Mucosa of descending colon (tissue), 3 donors: ENCODE measurements at regions not wholly inside any gene's neighbourhood (a gene's known extent, or its start where the extent isn't known, plus 50 kb on each side); places are given as distances from the start of the nearest gene placed in this dataset.

Source experiments
- ATAC-seq: fragments of 200-7000 bp; cut with Tn5 transposase; one replicate; pipeline ENCODE4 v1.9.1; 2020; ENCODE audit warnings: mild to moderate bottlenecking, moderate library complexity
- DNase-seq, 3 donors: peaks; one replicate each; pipeline ENCODE4 v3.0.0-alpha.2; 2020
- H3K36me3 ChIP-seq: fragments of 200-600 bp; one replicate; pipeline ENCODE4 v1.8.0; 2021; ENCODE audit warnings: low read depth, mild to moderate bottlenecking
- H3K4me1 ChIP-seq: fragments of 200-600 bp; one replicate; pipeline ENCODE4 v1.8.0; 2021; ENCODE audit warnings: low read depth, mild to moderate bottlenecking
- H3K4me3 ChIP-seq: fragments of 200-600 bp; one replicate; pipeline ENCODE4 v1.8.0; 2021; ENCODE audit warnings: mild to moderate bottlenecking
- H3K9me3 ChIP-seq: fragments of 200-600 bp; one replicate; pipeline ENCODE4 v1.8.0; 2021; ENCODE audit warnings: mild to moderate bottlenecking
- CTCF ChIP-seq: fragments of 200-600 bp; IDR thresholded peaks from one replicate; pipeline ENCODE4 v1.8.0; 2022; ENCODE audit warnings: antibody characterized with exemption, mild to moderate bottlenecking
- intact Hi-C, 2 donors: fragments of 100-400 bp; cut with DNase I in 1 of 2; cut with micrococcal nuclease in 1 of 2; formaldehyde crosslinking; loops; one replicate each; pipeline versions ENCODE4 v1.11.0 to v1.11.1; 2022; cut with DNase I, micrococcal nuclease
- donor health status: DM: no; HTN: no; CAD: no; lungs with moderate emphysema.
- donor health status: DM: no; HTN: no; CAD: no.
- donor health status: DM: no; HTN: yes; CAD: no.

GRCh38 chr11:134485316-134485715, 73.3 kb upstream of the B3GAT1 start:
- Histone ChIP-seq H3K36me3 (no peaks in the 10 kb centered on the region), H3K4me1 (no peaks in the 10 kb centered on the region), H3K4me3 (no peak overlapping the region), H3K9me3 (no peaks in the 10 kb centered on the region)
- ATAC-seq (no peak), DNase-seq (no peak)
- TF ChIP-seq CTCF = no peak
- intact Hi-C loops = no loop called here

- H3K4me1 ChIP-seq = no peaks in the 10 kb centered on the region
- ATAC-seq (peak; percentile 22), DNase-seq (no peak)
- no peak overlapping the region for H3K4me3 ChIP-seq
- TF ChIP-seq CTCF = no peak
- intact Hi-C loops = no loop called here
- H3K36me3 ChIP-seq = no peaks in the 10 kb centered on the region
- no peaks in the 10 kb centered on the region for H3K9me3 ChIP-seq
These were observed 71.8 kb upstream of the B3GAT1 start for GRCh38 chr11:134483857-134484256.

- TF ChIP-seq CTCF = no peak
- intact Hi-C loops = no loop called here
- ATAC-seq (no peak), DNase-seq (no peak)
- Histone ChIP-seq H3K9me3 (no peaks in the 10 kb centered on the region), H3K4me3 (no peak overlapping the region), H3K4me1 (no peaks in the 10 kb centered on the region), H3K36me3 (no peaks in the 10 kb centered on the region)
These were observed 71.2 kb upstream of the B3GAT1 start for GRCh38 chr11:134483291-134483690.

GRCh38 chr11:134482865-134483264, 70.8 kb upstream of the B3GAT1 start:
- Histone ChIP-seq H3K4me1 (no peaks in the 10 kb centered on the region), H3K36me3 (no peaks in the 10 kb centered on the region), H3K4me3 (no peak overlapping the region), H3K9me3 (no peaks in the 10 kb centered on the region)
- DNase-seq (no peak), ATAC-seq (no peak)
- TF ChIP-seq CTCF = no peak
- intact Hi-C loops = no loop called here

- TF ChIP-seq CTCF = no peak
- intact Hi-C loops = no loop called here
- Histone ChIP-seq H3K4me1 (no peaks in the 10 kb centered on the region), H3K4me3 (no peak overlapping the region), H3K9me3 (no peaks in the 10 kb centered on the region), H3K36me3 (no peaks in the 10 kb centered on the region)
- DNase-seq (no peak), ATAC-seq (no peak)
These were observed 70.0 kb upstream of the B3GAT1 start for GRCh38 chr11:134481933-134482527.

GRCh38 chr11:134481135-134481534, 69.1 kb upstream of the B3GAT1 start:
- Histone ChIP-seq H3K4me1 (no peaks in the 10 kb centered on the region), H3K9me3 (no peaks in the 10 kb centered on the region), H3K36me3 (no peaks in the 10 kb centered on the region), H3K4me3 (no peak overlapping the region)
- DNase-seq (no peak), ATAC-seq (no peak)
- TF ChIP-seq CTCF = no peak
- intact Hi-C loops = no loop called here
